OCI-LY1 (cell line): ENCODE measurements at regions not wholly inside any gene's neighbourhood (a gene's known extent, or its start where the extent isn't known, plus 50 kb on each side); places are given as distances from the start of the nearest gene placed in this dataset.

Experiments
- H2AFZ ChIP-seq: fragments of 200-600 bp; sonication (generic), shearing (Covaris generic); 2 replicates; pipeline ENCODE4 v1.6.0; 2014; ENCODE audit warnings: antibody characterized with exemption, mild to moderate bottlenecking, low read length
- H3F3A ChIP-seq: fragments of 200-600 bp; sonication (generic), shearing (Covaris generic); 2 replicates; pipeline ENCODE4 v1.6.0; 2014; ENCODE audit warnings: mild to moderate bottlenecking, antibody characterized with exemption, low read length, moderate library complexity; ENCODE audit not compliant: insufficient read depth
- H3K27ac ChIP-seq: fragments of 200-600 bp; sonication (generic); 2 replicates; pipeline ENCODE4 v1.5.1; 2014; ENCODE audit warnings: low read length, mixed run types, mild to moderate bottlenecking, low read depth; ENCODE audit not compliant: poor library complexity, severe bottlenecking
- H3K27me3 ChIP-seq: fragments of 200-600 bp; sonication (generic); 2 replicates; pipeline ENCODE4 v1.6.0; 2014; ENCODE audit warnings: antibody characterized with exemption, mild to moderate bottlenecking, low read length, moderate library complexity; ENCODE audit not compliant: insufficient read depth
- H3K36me3 ChIP-seq: fragments of 200-600 bp; sonication (generic); 2 replicates; pipeline ENCODE4 v1.6.1; 2014; ENCODE audit warnings: mild to moderate bottlenecking, antibody characterized with exemption, low read length, moderate library complexity, mixed read lengths; ENCODE audit not compliant: insufficient read depth
- H3K4me1 ChIP-seq: fragments of 200-600 bp; sonication (generic); 2 replicates; pipeline ENCODE4 v1.5.1; 2014; ENCODE audit warnings: mild to moderate bottlenecking, low read length, moderate library complexity; ENCODE audit not compliant: insufficient read depth, severe bottlenecking
- H3K4me2 ChIP-seq: fragments of 200-600 bp; sonication (generic), shearing (Covaris generic); 2 replicates; pipeline ENCODE4 v1.6.1; 2014; ENCODE audit warnings: low read length
- H3K4me3 ChIP-seq: fragments of 200-600 bp; sonication (generic); 2 replicates; pipeline ENCODE4 v1.5.1; 2014; ENCODE audit warnings: low read length, low read depth, mild to moderate bottlenecking, mixed read lengths; ENCODE audit not compliant: poor library complexity, severe bottlenecking
- H3K79me2 ChIP-seq: fragments of 200-600 bp; shearing (Covaris generic); 2 replicates; pipeline ENCODE4 v1.6.1; 2016; ENCODE audit warnings: mixed run types, low read length, mixed read lengths; ENCODE audit not compliant: insufficient read depth
- H3K9ac ChIP-seq: fragments of 200-600 bp; sonication (generic), shearing (Covaris generic); 2 replicates; pipeline ENCODE4 v1.6.1; 2014; ENCODE audit warnings: mild to moderate bottlenecking, low read length, mixed read lengths
- H3K9me2 ChIP-seq: fragments of 200-600 bp; sonication (generic), shearing (Covaris generic); 2 replicates; pipeline ENCODE4 v1.6.1; 2014; ENCODE audit warnings: low read depth, mild to moderate bottlenecking, low read length, mixed read lengths
- H3K9me3 ChIP-seq: fragments of 200-600 bp; shearing (Covaris generic); 2 replicates; pipeline ENCODE4 v1.6.1; 2014; ENCODE audit warnings: low read length, mixed read lengths
- H4K20me1 ChIP-seq: fragments of 200-600 bp; sonication (generic), shearing (Covaris generic); 2 replicates; pipeline ENCODE4 v1.6.0; 2016; ENCODE audit warnings: mild to moderate bottlenecking, low read length; ENCODE audit not compliant: insufficient read depth
- CTCF ChIP-seq: fragments of 200-600 bp; sonication (generic), shearing (Covaris generic); IDR thresholded peaks from 2 replicates; pipeline ENCODE4 v1.5.1; 2017; ENCODE audit warnings: mild to moderate bottlenecking, antibody characterized with exemption, low read length, moderate library complexity, mixed read lengths
- EZH2 ChIP-seq: fragments of 200-600 bp; sonication (generic), shearing (Covaris generic); IDR thresholded peaks from 2 replicates; pipeline ENCODE4 v1.8.0; 2017; ENCODE audit warnings: borderline replicate concordance, mixed run types, mild to moderate bottlenecking, antibody characterized with exemption, low read length, moderate library complexity, mixed read lengths

- Histone ChIP-seq H3F3A (no peaks in the 10 kb centered on the region), H3K4me1 (no peaks in the 10 kb centered on the region), H3K4me3 (no peak overlapping the region), H2AFZ (no peak overlapping the region), H3K9me3 (no peaks in the 10 kb centered on the region), H3K4me2 (no peak overlapping the region), H3K79me2 (no peaks in the 10 kb centered on the region), H3K36me3 (no peaks in the 10 kb centered on the region), H3K9me2 (no peaks in the 10 kb centered on the region; the same call in 1 of the 2 replicates), H3K27ac (no peak overlapping the region), H3K9ac (no peak overlapping the region), H3K27me3 (no peaks in the 10 kb centered on the region), H4K20me1 (no peaks in the 10 kb centered on the region)
- TF ChIP-seq CTCF (no peak), EZH2 (no peak)
Measured at GRCh38 chr13:31885994-31886393, 145.6 kb upstream of the FRY start.

GRCh38 chr13:31887286-31887685 lies 144.3 kb upstream of the FRY start:
- no peaks in the 10 kb centered on the region for H3K36me3 ChIP-seq
- H2AFZ ChIP-seq = no peak overlapping the region
- H3K4me3 ChIP-seq = no peak overlapping the region
- H3K9ac ChIP-seq = no peak overlapping the region
- H3K4me1 ChIP-seq = no peaks in the 10 kb centered on the region
- H3F3A ChIP-seq = no peaks in the 10 kb centered on the region
- H3K9me3 ChIP-seq = no peaks in the 10 kb centered on the region
- no peak overlapping the region for H3K4me2 ChIP-seq
- TF ChIP-seq EZH2 (no peak), CTCF (no peak)
- no peaks in the 10 kb centered on the region for H4K20me1 ChIP-seq
- no peak overlapping the region for H3K27ac ChIP-seq
- no peaks in the 10 kb centered on the region; the same call in 1 of the 2 replicates for H3K9me2 ChIP-seq
- no peaks in the 10 kb centered on the region for H3K27me3 ChIP-seq
- H3K79me2 ChIP-seq = no peaks in the 10 kb centered on the region

GRCh38 chr13:31890946-31891345 lies 140.6 kb upstream of the FRY start:
- Histone ChIP-seq H3K9me2 (no peaks in the 10 kb centered on the region), H4K20me1 (no peaks in the 10 kb centered on the region), H3K9ac (no peak overlapping the region), H2AFZ (no peak overlapping the region), H3K27me3 (no peaks in the 10 kb centered on the region), H3K4me3 (no peak overlapping the region), H3K9me3 (no peaks in the 10 kb centered on the region), H3K27ac (no peak overlapping the region), H3K36me3 (no peaks in the 10 kb centered on the region), H3F3A (no peaks in the 10 kb centered on the region), H3K79me2 (no peaks in the 10 kb centered on the region), H3K4me1 (no peaks in the 10 kb centered on the region), H3K4me2 (no peak overlapping the region)
- TF ChIP-seq CTCF (no peak), EZH2 (no peak)
